ENCODE measurements at regions not wholly inside any gene's neighbourhood (a gene's known extent, or its start where the extent isn't known, plus 50 kb on each side); places are given as distances from the start of the nearest gene placed in this dataset.

- no peak for DNase-seq
Measured at GRCh38 chr9:130782886-130783530, 52.0 kb upstream of the ABL1 start.

- DNase-seq, result no peak
Measured at GRCh38 chr9:130785053-130785452, 50.0 kb upstream of the ABL1 start.

Data from activated CD4-positive, alpha-beta T cell treated with anti-CD3 and anti-CD28 coated beads, Interleukin-10, Interleukin-2, amounts not matched to agents 100 ng/mL and 50 ng/mL, durations not matched to agents 16 hours and 8 hours (primary cell).